PC-3 (cell line): ENCODE measurements at regions not wholly inside any gene's neighbourhood (a gene's known extent, or its start where the extent isn't known, plus 50 kb on each side); places are given as distances from the start of the nearest gene placed in this dataset.

Experiments
- ATAC-seq: fragments of 200-7000 bp; cut with Tn5 transposase; 2 replicates; pipeline ENCODE4 v1.9.1; 2020; ENCODE audit warnings: mild to moderate bottlenecking, moderate library complexity
- BruUV-seq: library from RNA; stranded (reverse); fragments of 400-500 nt; replicated peaks from 2 replicates; lab custom pipeline; 2021; lab: Mats Ljungman, UMichigan
- CTCF ChIA-PET: fragments of 300-600 bp; sonication (Branson Sonifier 250); formaldehyde crosslinking; loops from one replicate; lab custom pipeline; 2022; ENCODE audit warnings: antibody characterized with exemption; lab: Charles Lee
- POLR2A ChIA-PET: fragments of 300-600 bp; sonication (Branson Sonifier 250); formaldehyde crosslinking; loops from one replicate; lab custom pipeline; 2022; ENCODE audit warnings: antibody characterized with exemption; ENCODE audit not compliant: unreplicated experiment; lab: Charles Lee
- DNase-seq: peaks from one replicate; pipeline ENCODE4 v3.0.0-alpha.2; 2015
- H2AFZ ChIP-seq: fragments of 300-600 bp; sonication (generic); 2 replicates; pipeline ENCODE4 v1.6.0; 2016; ENCODE audit warnings: antibody characterized with exemption, low read length
- H3F3A ChIP-seq: fragments of 300-600 bp; sonication (generic); one replicate; pipeline ENCODE4 v1.6.0; 2017; ENCODE audit warnings: antibody characterized with exemption, low read length, control low read depth, mild to moderate bottlenecking; ENCODE audit not compliant: unreplicated experiment
- H3K27ac ChIP-seq: fragments of 300-600 bp; sonication (generic); 2 replicates; pipeline ENCODE4 v1.5.1; 2016; ENCODE audit warnings: mild to moderate bottlenecking, low read length
- H3K27me3 ChIP-seq: fragments of 300-600 bp; sonication (generic); 2 replicates; pipeline ENCODE4 v1.6.1; 2016; ENCODE audit warnings: low read length, mixed read lengths
- H3K36me3 ChIP-seq: fragments of 300-600 bp; sonication (generic); 2 replicates; pipeline ENCODE4 v1.6.1; 2016; ENCODE audit warnings: low read depth, mixed run types, low read length, mixed read lengths
- H3K4me1 ChIP-seq: fragments of 300-600 bp; sonication (generic); 2 replicates; pipeline ENCODE4 v1.5.1; 2016; ENCODE audit warnings: low read length; ENCODE audit not compliant: insufficient read depth
- H3K4me2 ChIP-seq: fragments of 300-600 bp; sonication (generic); 2 replicates; pipeline ENCODE4 v1.6.0; 2016; ENCODE audit warnings: low read length
- H3K4me3 ChIP-seq: fragments of 300-600 bp; sonication (generic); 2 replicates; pipeline ENCODE4 v1.5.1; 2016; ENCODE audit warnings: mild to moderate bottlenecking, low read length, mixed read lengths
- H3K79me2 ChIP-seq: fragments of 300-600 bp; sonication (generic); 2 replicates; pipeline ENCODE4 v1.6.1; 2017; ENCODE audit warnings: low read length, mixed read lengths
- H3K9ac ChIP-seq: fragments of 300-600 bp; sonication (generic); 2 replicates; pipeline ENCODE4 v1.6.0; 2016; ENCODE audit warnings: mild to moderate bottlenecking, low read length
- H3K9me2 ChIP-seq: fragments of 300-600 bp; sonication (generic); replicated peaks from 2 replicates; pipeline ENCODE4 v1.6.1; 2016; ENCODE audit warnings: mixed run types, low read length, mixed read lengths
- H3K9me3 ChIP-seq: fragments of 300-600 bp; sonication (generic); 2 replicates; pipeline ENCODE4 v1.6.1; 2016; ENCODE audit warnings: low read length, mixed read lengths
- H4K20me1 ChIP-seq: fragments of 300-600 bp; sonication (generic); 2 replicates; pipeline ENCODE4 v1.6.1; 2016; ENCODE audit warnings: low read length, mixed read lengths
- EZH2 ChIP-seq: fragments of 300-600 bp; sonication (generic); IDR thresholded peaks from one replicate; pipeline ENCODE4 v1.6.1; 2017; ENCODE audit warnings: antibody characterized with exemption, mild to moderate bottlenecking, low read length; ENCODE audit not compliant: unreplicated experiment
- EZH2phosphoT487 ChIP-seq: fragments of 300-600 bp; sonication (generic); IDR thresholded peaks from 2 replicates; pipeline ENCODE4 v1.6.1; 2018; ENCODE audit warnings: mild to moderate bottlenecking, antibody characterized with exemption, low read length, borderline replicate concordance
- intact Hi-C: fragments of 100-400 bp; cut with micrococcal nuclease; formaldehyde crosslinking; loops from 2 replicates; pipeline ENCODE4 v1.9.0; 2023
- TF ChIP-seq, protein P1 (sequence below): fragments of 300-600 bp; sonication (generic); conservative IDR thresholded peaks from 2 replicates; pipeline ENCODE4 v1.5.1; 2017; ENCODE audit warnings: antibody characterized with exemption, low read depth, mild to moderate bottlenecking, low read length

DNA sequence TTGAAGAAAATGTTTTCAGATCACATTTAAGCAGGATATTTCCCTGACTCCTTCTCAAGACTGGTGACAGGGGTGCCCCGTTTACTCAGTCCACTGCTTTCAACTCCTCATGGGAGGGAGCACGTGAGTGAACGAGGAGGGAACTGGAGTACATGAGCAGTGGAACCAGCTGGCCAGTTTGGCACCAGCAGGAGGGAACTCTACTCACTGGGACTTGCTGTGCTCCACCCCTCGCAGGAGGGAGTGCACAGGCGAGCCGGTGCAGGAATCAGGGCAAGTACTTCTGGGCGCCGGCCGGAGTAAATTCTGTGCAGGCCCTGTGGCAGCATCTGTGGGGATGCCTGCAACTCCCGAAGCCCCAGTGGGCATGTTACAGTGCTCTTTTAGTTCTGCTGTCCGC lies 1941.1 kb upstream of the C9orf72 start:
- DNase-seq (no peak), ATAC-seq (no peak)
- Histone ChIP-seq H3K36me3 (no peaks in the 10 kb centered on the region), H2AFZ (no peak overlapping the region), H3F3A (no peaks in the 10 kb centered on the region), H3K4me1 (no peaks in the 10 kb centered on the region), H3K9ac (no peak overlapping the region), H3K27me3 (no peaks in the 10 kb centered on the region), H3K4me2 (no peak overlapping the region), H3K9me3 (no peaks in the 10 kb centered on the region), H3K9me2 (no peaks in the 10 kb centered on the region), H4K20me1 (no peaks in the 10 kb centered on the region), H3K79me2 (no peaks in the 10 kb centered on the region), H3K4me3 (no peak overlapping the region), H3K27ac (no peak overlapping the region)
- TF ChIP-seq EZH2 (no peak), EZH2phosphoT487 (no peak)
- TF ChIP-seq, protein P1, sequence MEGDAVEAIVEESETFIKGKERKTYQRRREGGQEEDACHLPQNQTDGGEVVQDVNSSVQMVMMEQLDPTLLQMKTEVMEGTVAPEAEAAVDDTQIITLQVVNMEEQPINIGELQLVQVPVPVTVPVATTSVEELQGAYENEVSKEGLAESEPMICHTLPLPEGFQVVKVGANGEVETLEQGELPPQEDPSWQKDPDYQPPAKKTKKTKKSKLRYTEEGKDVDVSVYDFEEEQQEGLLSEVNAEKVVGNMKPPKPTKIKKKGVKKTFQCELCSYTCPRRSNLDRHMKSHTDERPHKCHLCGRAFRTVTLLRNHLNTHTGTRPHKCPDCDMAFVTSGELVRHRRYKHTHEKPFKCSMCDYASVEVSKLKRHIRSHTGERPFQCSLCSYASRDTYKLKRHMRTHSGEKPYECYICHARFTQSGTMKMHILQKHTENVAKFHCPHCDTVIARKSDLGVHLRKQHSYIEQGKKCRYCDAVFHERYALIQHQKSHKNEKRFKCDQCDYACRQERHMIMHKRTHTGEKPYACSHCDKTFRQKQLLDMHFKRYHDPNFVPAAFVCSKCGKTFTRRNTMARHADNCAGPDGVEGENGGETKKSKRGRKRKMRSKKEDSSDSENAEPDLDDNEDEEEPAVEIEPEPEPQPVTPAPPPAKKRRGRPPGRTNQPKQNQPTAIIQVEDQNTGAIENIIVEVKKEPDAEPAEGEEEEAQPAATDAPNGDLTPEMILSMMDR = no peak
- BruUV-seq = no TSS peak
- CTCF ChIA-PET = no interaction called here
- POLR2A ChIA-PET = no interaction called here
- intact Hi-C loops = no loop called here

DNA sequence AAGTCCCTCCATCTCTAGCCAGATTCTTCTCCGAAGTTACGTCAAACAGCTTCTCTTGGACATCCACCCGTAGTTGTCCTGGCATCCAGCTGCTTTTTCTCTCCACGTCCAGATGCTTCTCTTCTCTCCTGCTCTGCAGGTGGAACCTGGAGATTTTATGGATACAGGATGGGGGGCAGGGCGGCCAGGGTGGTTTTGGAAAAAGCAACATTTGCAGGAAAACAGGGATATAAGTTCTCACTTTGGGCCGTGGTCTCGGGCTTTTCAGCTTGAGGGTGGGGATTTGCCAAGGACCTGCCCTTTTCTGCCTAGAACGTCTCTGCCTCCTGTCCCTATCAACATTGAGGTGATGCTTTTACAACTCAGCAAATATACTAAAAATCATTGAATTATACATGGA lies 1941.6 kb upstream of the C9orf72 start:
- H3K9me2 ChIP-seq = no peaks in the 10 kb centered on the region
- no peaks in the 10 kb centered on the region for H3K79me2 ChIP-seq
- no peak for ATAC-seq
- no peak overlapping the region for H3K9ac ChIP-seq
- no peak for TF ChIP-seq EZH2
- TF ChIP-seq, protein P1 = no peak
- TF ChIP-seq EZH2phosphoT487 = no peak
- H3K9me3 ChIP-seq = no peaks in the 10 kb centered on the region
- no peaks in the 10 kb centered on the region for H3K27me3 ChIP-seq
- H3K27ac ChIP-seq = no peak overlapping the region
- H4K20me1 ChIP-seq = no peaks in the 10 kb centered on the region
- H3K4me3 ChIP-seq = no peak overlapping the region
- no peak for DNase-seq
- H3K36me3 ChIP-seq = no peaks in the 10 kb centered on the region
- H3K4me1 ChIP-seq = no peaks in the 10 kb centered on the region
- no peak overlapping the region for H2AFZ ChIP-seq
- intact Hi-C loops = no loop called here
- POLR2A ChIA-PET = no interaction called here
- no TSS peak for BruUV-seq
- H3K4me2 ChIP-seq = no peak overlapping the region
- CTCF ChIA-PET = no interaction called here
- H3F3A ChIP-seq = no peaks in the 10 kb centered on the region

DNA sequence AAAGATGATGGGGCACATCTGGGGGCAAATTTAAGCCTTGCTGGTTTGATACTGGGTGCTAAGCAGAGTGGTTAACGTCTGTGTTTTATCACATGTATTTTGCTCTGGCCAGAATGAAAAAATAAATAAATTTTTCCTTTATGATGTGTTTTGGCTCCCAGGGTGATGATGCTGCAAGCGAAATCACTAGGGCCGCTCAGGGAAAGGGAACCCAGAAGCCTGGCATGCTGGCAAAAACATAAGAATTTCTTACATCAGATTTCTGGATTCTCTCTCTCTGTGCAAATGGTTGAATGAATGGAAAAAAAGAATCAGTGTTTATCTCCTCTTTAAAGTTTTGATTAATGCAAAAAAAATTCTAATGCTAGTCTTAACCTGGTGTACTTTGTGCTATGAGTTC lies 1975.2 kb upstream of the C9orf72 start:
- POLR2A ChIA-PET = no interaction called here
- Histone ChIP-seq H3F3A (no peaks in the 10 kb centered on the region), H3K27me3 (no peaks in the 10 kb centered on the region), H3K4me2 (no peak overlapping the region), H3K79me2 (no peaks in the 10 kb centered on the region), H2AFZ (no peak overlapping the region), H3K9me3 (no peaks in the 10 kb centered on the region), H3K27ac (no peak overlapping the region), H3K9ac (no peak overlapping the region), H3K36me3 (no peaks in the 10 kb centered on the region), H3K4me1 (no peaks in the 10 kb centered on the region), H3K4me3 (no peak overlapping the region), H4K20me1 (no peaks in the 10 kb centered on the region), H3K9me2 (no peaks in the 10 kb centered on the region)
- CTCF ChIA-PET = no interaction called here
- BruUV-seq = no TSS peak
- ATAC-seq (no peak), DNase-seq (no peak)
- TF ChIP-seq, protein P1 = no peak
- no peak for TF ChIP-seq EZH2
- no peak for TF ChIP-seq EZH2phosphoT487
- intact Hi-C loops = no loop called here
